Neural cell (in vitro differentiated cells): ENCODE measurements at regions not wholly inside any gene's neighbourhood (a gene's known extent, or its start where the extent isn't known, plus 50 kb on each side); places are given as distances from the start of the nearest gene placed in this dataset.

ENCODE experiments used
- EP300 ChIP-seq: fragments of 450-650 bp; conservative IDR thresholded peaks from 2 replicates; pipeline ENCODE4 v1.6.1; 2014; ENCODE audit warnings: antibody characterized with exemption, mild to moderate bottlenecking, moderate library complexity; ENCODE audit not compliant: poor library complexity, severe bottlenecking
- EZH2 ChIP-seq: fragments of 200-600, 300-800 bp; shearing (Covaris generic), sonication (generic); IDR thresholded peaks from 2 replicates; pipeline ENCODE4 v1.6.1; 2014; ENCODE audit warnings: antibody characterized with exemption, low read length, borderline replicate concordance, mild to moderate bottlenecking; ENCODE audit not compliant: insufficient read depth, poor library complexity, severe bottlenecking
- MXI1 ChIP-seq: fragments of 450-650 bp; conservative IDR thresholded peaks from 2 replicates; pipeline ENCODE4 v1.6.1; 2014; ENCODE audit warnings: antibody characterized with exemption, mild to moderate bottlenecking; ENCODE audit not compliant: poor library complexity, severe bottlenecking
- POLR2AphosphoS5 ChIP-seq: IDR thresholded peaks from 2 replicates; pipeline ENCODE4 v1.6.1; 2012
- RAD21 ChIP-seq: fragments of 450-650 bp; conservative IDR thresholded peaks from 2 replicates; pipeline ENCODE4 v1.6.1; 2014; ENCODE audit warnings: antibody characterized with exemption, mild to moderate bottlenecking, moderate library complexity
- SMC3 ChIP-seq: fragments of 450-650 bp; conservative IDR thresholded peaks from 2 replicates; pipeline ENCODE4 v1.6.1; 2014; ENCODE audit warnings: antibody characterized with exemption, mild to moderate bottlenecking, moderate library complexity; ENCODE audit not compliant: poor library complexity
- TF ChIP-seq, protein P1 (sequence below): fragments of 450-650 bp; IDR thresholded peaks from 2 replicates; pipeline ENCODE4 v1.5.1; 2014; ENCODE audit warnings: antibody characterized with exemption, mild to moderate bottlenecking, moderate library complexity; ENCODE audit not compliant: poor library complexity, severe bottlenecking

DNA sequence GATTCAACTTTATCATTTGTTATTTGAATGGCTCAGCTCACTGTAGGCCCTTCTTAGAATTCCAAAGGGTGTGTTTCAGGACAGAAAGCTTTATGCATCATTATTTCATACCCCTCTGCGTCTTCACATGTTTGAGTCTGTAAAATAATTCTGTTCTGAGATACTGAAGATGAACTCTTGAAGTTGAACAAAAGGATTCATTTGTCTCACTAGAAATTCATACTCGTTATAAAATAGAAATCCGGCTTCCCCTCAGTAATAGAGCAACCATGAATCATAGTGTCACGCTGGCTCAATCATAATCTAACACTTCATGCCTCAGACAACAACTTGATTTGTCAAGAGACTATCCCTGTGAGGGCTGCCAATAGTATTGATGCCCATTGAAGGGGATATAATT, 1015.4 kb upstream of the SEMA6D start:
- TF ChIP-seq SMC3: no peak
- TF ChIP-seq, protein P1, sequence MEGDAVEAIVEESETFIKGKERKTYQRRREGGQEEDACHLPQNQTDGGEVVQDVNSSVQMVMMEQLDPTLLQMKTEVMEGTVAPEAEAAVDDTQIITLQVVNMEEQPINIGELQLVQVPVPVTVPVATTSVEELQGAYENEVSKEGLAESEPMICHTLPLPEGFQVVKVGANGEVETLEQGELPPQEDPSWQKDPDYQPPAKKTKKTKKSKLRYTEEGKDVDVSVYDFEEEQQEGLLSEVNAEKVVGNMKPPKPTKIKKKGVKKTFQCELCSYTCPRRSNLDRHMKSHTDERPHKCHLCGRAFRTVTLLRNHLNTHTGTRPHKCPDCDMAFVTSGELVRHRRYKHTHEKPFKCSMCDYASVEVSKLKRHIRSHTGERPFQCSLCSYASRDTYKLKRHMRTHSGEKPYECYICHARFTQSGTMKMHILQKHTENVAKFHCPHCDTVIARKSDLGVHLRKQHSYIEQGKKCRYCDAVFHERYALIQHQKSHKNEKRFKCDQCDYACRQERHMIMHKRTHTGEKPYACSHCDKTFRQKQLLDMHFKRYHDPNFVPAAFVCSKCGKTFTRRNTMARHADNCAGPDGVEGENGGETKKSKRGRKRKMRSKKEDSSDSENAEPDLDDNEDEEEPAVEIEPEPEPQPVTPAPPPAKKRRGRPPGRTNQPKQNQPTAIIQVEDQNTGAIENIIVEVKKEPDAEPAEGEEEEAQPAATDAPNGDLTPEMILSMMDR: no peak
- peak; percentile 40 for TF ChIP-seq EP300
- TF ChIP-seq POLR2AphosphoS5: peak; percentile 56
- TF ChIP-seq EZH2: no peak
- TF ChIP-seq RAD21: no peak
- no peak for TF ChIP-seq MXI1
